ENCODE measurements at regions not wholly inside any gene's neighbourhood (a gene's known extent, or its start where the extent isn't known, plus 50 kb on each side); places are given as distances from the start of the nearest gene placed in this dataset.
A peak's percentile ranks its signal among the peaks of the same experiment; 100 is the strongest.
"Not testable (repeated sequence)": the region's sequence is repeated elsewhere in the genome, so short reads cannot be mapped to it uniquely, and the experiment has no call there.

DNA sequence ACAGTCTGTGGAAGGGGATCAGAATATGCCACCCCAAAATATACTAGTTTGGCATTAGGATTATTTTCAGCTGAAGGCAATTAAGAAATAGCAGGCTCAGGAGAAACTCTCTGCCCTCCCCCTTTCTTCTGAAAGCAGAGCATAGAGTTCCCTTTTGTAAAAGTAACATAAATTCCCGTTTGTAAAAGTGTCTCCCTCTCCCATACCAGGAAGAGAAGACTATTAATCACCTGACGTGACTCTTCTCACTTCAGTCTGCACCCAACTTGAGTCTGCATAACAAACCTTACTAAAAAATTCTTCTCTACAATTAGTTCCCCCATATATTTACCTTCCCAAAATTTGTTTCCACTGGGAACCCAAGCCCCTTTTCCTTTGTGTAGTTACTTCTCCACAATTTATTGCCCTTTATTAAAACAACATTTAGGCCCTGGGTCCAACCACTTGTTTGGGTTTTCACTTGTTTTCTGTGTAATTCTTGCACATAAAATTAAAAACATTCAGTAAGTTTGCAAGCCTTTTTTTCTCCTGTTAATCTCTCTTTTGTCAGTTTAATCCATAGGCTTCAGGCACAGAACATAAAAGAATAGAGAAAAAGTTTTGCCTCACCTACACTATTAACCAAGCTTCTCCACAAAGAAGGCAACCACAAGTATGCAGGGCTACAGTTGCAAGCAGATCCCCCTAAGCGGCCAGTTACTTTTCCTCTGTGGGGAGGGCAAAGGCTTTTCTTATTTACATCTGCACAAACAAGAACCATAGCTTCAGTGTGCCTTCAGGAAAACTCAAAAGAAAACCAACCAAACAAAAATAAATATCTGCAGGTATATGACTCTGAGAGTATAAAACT, 73.8 kb upstream of the EPCAM start:
- no peak for DNase-seq (ENCODE audit: low spot score)

DNA sequence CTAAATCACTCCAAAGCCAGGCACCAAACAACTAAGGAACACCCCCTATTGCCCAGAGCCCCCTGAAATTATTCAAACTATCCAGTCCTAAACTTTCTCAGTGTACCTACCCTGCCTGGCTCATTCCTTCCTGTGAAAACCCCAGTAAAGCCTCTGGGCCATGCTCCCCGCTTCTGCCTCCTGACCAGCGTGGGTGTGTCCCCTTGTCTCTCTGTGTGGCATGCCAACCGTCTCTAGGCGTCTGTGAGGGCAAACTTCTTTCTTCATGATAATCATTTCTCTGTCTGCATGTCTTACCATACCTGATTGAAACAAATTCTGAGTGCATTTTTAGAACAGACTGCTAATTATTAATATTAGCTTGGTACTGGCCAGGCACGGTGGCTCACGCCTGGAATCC, 75.1 kb upstream of the EPCAM start:
- no peak for DNase-seq (ENCODE audit: low spot score)

DNA sequence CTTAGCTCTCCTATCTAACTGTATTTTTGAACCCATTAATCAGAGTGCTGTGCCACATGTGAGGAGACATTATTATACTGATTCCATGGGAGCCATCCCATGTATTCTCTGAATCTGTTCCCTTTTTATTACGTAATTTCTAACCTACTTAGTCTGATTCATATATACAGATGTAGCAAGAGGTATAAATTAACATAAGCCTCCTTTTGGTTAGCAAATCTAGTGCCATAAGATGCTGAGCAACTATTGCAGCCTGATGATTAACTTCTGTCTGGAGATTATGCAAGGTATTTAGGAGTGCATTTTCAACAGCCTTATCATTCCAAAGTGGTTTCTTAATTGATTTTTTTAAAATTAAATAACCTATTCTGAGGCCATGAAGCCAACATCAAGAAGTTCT, 80.2 kb upstream of the EPCAM start:
- no peak for DNase-seq (ENCODE audit: low spot score)

GRCh38 chr2:47283659-47284058, 85.5 kb upstream of the EPCAM start:
- DNase-seq (ENCODE audit: low spot score) = no peak

DNA sequence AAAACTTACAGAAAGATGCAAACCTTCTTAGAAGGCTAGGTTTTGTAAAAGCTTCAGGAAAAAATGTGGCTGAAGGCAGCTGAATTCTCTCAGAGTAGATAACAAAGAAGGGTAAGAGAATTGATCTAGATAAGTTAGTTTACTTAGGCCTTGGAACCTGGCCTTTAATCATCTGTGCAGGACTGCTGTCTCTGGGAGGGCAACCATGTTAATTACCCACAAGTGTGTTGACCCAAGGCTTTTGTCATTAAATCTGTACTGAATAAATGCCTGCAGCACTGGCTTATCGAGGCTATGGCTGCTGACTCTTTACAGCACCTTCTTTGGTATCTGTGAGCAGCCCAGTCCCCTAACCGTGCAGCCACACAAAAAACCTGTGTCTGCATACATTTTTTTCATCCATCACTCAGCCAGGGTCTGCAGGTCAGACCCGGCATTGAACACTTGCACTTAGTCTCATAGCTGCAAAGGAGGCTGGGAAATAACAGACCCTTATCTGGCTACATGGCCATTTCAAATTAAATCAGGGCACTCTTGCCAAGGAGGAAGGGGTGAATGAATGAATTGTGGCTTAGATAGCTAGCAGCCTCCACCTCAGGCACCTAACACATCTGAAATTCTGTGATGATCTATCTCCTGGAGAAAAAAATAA, 86.4 kb upstream of the EPCAM start:
- DNase-seq (ENCODE audit: low spot score) = no peak

GRCh38 chr2:47279525-47279924, 89.6 kb upstream of the EPCAM start:
- not testable (repeated sequence) for DNase-seq (ENCODE audit: low spot score)

GRCh38 chr2:47277987-47278386, 91.1 kb upstream of the EPCAM start:
- DNase-seq (ENCODE audit: low spot score) = no peak

GRCh38 chr2:47277187-47277586, 91.9 kb upstream of the EPCAM start:
- no peak for DNase-seq (ENCODE audit: low spot score)

DNA sequence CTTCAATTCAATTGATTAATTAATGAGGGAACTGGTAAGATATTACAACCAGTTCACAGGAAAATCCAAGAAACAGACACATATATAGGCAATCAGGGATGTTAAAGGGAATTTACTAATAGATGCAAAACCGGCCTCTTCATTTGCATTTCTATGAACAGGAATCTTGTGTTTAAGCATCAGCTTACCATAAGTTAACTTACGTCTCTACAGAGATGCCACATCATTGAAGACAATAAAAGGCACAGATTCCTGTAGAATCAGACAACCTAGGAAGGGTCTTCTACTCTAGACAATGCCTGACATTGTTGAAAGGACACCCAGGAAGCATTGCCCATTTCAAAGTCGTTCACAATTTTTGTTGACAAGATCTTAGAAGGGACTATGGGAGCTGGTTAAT, 93.0 kb upstream of the EPCAM start:
- no peak for DNase-seq (ENCODE audit: low spot score)

GRCh38 chr2:47274054-47274782, 94.9 kb upstream of the EPCAM start:
- DNase-seq (ENCODE audit: low spot score) = no peak

DNA sequence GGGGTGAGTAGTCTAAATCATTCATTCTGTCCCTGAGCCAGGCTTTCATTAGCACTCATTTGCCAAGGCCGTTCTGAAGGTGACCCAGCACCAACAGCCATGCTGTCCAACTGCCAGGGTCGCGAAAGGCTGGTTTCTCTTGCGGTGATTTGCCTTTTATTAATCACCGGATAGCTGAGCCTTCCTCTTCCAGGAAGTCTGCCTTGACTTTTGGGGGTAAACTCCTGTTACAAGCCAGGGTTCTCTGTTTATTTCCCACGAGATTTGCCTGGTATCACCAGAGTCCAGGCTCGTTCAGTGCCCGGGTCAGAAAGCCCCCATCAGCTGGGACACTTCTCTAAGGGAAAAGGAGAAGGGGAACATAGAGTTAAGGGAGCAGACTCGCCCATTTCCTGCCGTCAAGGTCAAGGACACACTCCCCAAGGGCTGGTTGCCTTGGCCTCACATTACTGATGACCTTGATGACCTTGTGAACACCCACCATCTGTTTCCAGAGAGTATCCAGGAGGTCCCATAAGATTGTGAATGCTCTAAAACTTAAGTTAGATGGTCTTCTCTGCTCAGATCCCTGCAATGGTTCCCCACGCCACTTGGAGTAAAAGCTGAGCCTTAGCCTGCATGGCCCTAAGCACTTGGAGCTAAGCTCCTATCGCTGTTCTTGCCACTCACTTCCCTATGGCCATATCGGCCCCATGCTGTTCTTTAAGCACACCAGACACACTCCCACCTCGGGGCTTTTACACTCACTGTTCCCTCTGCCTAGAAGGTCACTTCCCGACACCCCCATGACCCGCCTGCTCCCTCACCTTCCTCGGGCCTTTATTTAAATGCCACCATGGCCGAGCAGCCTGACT, 96.0 kb upstream of the EPCAM start:
- DNase-seq (ENCODE audit: low spot score) = no peak

DNA sequence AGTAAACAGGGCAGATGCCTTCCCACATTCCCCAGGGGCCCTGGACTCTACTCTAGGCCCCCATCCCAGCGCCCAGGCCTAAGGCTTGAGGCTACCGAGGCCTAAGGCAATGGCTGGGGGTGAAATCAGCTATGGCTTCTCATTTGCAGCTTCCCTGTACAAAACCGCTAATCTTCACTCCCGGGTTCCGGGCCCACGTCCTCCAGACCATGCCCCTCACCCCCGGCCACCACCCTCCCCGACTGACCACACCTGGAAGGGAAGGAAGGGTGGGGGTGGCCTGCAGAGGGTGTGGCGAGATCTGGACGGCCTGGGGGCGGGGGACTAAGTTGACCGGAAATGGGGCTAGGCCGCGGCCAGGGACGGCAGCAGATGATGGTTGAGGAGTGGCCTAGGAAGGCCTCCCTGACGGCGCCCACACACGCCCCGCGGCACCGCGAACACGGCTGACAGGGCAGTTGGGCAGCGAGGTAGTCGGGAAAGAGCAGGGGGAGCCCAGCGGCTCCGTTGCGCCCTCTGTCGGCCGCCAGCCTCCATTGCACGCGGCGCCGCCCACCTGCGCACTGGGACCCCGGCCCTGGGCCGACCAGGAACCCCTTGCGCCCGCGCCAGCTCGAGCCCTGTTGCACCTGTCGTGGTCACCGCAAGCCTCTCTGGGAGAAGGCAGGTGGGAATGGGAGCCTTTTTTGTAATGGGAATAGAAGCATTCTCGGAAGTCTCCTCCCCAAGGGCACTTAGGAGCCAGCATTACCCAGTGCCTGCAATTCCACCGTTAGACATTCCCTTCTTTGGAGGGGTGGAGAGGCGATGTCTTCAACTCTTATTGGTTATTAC, 95.9 kb upstream of the CALM2 start:
- peak; percentile 51 for DNase-seq (ENCODE audit: low spot score)

- DNase-seq (ENCODE audit: low spot score) = no peak
Observed at GRCh38 chr2:47271054-47272000, 95.0 kb upstream of the CALM2 start.

GRCh38 chr2:47270421-47270820, 94.1 kb upstream of the CALM2 start:
- DNase-seq (ENCODE audit: low spot score) = no peak

- DNase-seq (ENCODE audit: low spot score) = no peak
Observed at GRCh38 chr2:47269316-47270232, 93.3 kb upstream of the CALM2 start.

DNA sequence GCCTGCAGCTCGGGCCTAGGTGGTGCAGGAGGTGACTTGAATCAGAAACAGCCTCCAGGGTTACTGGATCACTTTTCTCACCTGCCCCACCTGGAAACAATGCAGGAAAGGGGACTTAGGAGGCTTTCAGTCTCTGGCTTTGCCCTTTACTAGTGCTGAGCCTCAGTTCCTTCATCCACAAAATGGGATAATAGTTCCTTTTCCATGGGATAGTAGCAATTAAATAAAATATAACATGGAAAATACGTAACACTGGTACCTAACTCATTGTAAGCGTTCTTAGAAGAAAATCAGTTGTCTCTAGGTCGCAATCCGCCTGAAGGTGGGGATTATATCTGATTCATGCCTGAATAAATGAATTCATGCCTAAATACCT, 91.4 kb upstream of the CALM2 start:
- no peak for DNase-seq (ENCODE audit: low spot score)

GRCh38 chr2:47266939-47267710, 90.8 kb upstream of the CALM2 start:
- no peak for DNase-seq (ENCODE audit: low spot score)

DNA sequence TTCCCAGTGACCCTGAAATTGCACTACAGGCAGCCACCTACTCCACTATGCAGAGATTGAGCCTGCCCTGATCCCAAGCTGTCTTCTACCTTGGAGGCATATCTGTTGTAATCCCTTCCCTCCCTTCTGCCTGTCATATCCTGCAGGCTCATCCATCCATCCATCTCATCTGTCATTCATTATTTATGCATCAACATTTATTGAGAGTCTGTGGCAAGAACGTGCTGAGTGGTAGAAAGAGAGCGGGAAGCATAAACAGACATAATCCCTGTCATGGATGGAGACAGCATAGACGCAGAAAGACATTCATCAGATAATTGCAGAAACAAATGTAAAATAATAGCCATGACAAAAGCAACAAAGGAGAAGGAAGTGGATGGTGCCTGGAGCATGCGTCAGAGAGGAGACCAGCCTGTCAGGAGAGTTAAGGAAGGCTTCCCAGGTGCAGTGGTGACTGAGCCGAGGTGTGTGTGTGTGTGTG, 89.5 kb upstream of the CALM2 start:
- no peak for DNase-seq (ENCODE audit: low spot score)

All from hematopoietic multipotent progenitor cell treated with erythropoietin and hydrocortisone succinate and interleukin-3 and kit ligand, for 15 days (in vitro differentiated cells).